ENCODE measurements at regions not wholly inside any gene's neighbourhood (a gene's known extent, or its start where the extent isn't known, plus 50 kb on each side); places are given as distances from the start of the nearest gene placed in this dataset.
"Not testable (repeated sequence)": the region's sequence is repeated elsewhere in the genome, so short reads cannot be mapped to it uniquely, and the experiment has no call there.

DNA sequence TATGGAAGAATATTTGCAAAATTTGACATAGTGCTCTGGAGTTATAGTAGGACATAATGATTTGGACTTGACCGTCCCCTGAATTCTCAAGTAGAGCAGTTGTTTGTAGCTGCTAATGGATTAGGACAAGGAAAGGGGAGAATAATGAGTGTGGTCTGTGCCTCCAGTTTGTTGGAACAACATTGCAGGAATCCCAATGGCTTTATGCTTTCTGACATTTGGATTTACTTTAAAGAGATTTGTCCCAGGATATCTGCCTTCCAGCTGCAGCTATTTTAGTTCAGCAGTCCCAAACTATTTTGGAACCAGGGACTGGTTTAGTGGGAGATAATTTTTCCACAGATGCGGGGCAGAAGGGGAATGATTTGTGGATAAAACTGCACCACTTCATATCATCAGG lies 648.2 kb downstream of the SLCO4C1 start:
- no peak for DNase-seq (ENCODE audit: low spot score)

DNA sequence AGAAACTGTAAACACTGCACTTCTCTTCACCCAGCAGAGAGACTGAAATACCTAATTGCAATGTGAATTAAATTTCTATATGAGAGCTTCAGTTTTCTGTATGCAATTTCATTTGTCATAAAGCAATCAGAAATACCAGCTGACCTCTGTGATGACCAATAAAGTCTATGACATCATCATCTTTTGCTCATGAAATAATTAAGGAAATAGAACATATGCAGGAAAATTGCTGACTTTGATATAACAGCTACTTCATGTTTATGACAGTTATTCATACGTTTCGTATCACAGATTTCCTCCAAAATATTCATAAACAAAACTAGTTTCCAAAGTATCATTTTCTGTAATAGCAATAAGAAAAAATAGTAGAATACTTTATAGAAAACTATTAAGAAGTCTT lies 652.3 kb downstream of the SLCO4C1 start:
- DNase-seq (ENCODE audit: low spot score): no peak

DNA sequence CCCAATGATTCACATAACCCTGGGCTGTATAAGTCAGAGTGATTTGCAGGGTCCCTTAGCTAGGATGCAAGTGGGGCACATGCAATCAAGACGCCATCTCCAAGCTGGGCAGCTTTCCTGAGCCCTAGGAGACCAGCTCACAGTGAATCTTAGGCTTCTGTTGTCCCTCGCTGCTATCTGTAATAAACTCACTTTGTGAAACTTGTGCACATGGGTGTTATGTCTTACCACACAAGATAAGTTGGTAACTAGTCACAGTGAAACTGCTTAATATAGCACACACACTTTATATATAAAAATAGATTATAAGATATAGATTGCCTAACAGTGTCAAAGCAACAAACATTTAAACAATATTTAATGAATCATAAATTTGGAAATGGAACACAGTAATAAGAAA lies 658.5 kb downstream of the SLCO4C1 start:
- DNase-seq (ENCODE audit: low spot score): no peak

DNA sequence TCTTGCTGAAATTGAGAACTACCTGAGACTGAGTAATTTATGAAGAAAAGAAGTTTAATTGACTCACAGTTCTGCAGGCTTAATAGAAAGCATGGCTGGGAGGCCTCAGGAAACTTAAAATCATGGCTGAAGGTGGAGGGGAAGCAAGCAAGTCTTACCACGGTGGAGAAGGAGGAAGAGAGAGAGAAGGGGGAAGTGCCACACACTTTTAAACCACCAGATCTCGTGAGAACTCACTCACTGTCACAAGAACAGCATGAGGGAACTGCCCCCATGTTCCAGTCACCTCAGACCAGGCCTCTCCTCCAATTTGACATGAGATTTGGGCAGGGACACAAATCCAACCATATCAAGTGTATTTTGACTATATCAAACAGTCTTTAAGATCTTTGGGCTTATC lies 668.3 kb downstream of the SLCO4C1 start:
- DNase-seq (ENCODE audit: low spot score): not testable (repeated sequence)

DNA sequence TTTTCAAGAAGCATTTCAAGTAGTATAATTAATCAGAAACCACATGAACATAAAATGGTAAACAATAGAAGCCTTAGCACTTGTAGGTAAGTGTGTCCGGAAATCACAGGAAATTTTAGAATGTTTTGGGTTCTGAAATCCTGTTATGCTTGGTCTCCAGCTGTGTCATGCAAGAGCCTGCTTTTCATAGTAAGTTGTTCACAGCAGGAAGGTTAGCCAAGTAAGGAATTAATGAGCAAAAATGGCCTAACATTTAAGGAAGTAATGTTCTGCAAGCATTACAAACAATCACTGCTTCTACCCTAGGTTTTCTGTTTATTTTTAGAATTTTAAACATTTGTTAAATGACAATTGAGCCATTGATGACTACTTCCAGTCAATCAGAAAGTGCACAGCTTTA lies 669.5 kb downstream of the SLCO4C1 start:
- no peak for DNase-seq (ENCODE audit: low spot score)

DNA sequence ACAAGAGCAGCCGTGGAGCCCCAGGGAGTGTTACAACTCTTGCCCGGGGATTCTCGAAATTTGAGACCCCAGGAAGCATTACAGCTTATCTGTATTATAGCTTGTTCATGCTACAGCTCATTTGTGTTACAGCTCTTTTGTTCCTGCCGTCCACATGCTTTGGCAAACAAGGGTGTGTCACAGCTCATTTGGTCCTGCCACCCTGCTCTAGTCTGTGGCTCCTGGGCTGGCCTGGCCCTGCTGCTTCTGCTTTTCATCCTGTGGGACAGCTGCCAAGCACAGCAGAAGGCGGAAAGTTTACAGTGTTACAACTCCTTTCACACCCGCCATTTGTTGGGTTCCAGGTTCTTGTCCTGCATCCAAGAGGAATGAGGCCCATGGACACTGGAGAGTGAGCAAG lies 685.0 kb downstream of the SLCO4C1 start:
- no peak for DNase-seq (ENCODE audit: low spot score)

DNA sequence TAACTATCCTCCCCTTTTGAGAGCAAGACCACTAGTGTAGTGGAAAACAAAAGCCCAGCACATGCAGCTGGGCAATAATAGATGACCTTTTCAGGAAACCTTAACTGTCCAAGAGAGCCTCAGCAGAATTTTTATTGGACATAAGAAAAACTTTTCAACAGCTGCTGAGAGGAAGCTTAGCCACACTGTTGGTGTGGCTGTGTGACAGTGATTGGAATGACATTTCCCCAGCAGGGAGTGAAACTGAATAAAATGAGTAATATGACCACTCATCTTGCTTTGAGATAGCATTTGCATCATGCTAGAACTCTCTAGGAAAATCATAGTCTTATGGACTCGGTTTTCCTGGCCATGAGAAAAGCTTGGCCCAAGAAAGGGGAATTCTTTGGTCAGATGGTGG lies 687.8 kb downstream of the SLCO4C1 start:
- no peak for DNase-seq (ENCODE audit: low spot score)

DNA sequence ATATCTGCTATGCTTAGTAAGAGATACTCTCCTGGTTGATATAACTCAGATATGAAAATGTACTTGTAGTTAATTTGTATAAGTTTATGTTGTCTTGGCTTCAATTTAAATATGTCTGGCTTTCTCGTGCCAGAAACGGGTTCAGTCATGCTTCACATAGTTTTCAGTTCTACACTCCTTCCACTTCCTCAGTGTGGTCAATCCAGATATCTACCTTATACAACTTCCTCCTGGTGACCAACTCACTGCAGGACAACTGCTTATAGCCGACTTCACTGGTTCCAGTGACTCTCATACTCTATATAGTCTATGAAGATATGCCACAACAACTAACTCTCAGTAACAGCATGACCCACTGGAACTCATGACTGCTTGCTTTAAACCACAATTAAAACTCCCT lies 690.4 kb downstream of the SLCO4C1 start:
- no peak for DNase-seq (ENCODE audit: low spot score)

DNA sequence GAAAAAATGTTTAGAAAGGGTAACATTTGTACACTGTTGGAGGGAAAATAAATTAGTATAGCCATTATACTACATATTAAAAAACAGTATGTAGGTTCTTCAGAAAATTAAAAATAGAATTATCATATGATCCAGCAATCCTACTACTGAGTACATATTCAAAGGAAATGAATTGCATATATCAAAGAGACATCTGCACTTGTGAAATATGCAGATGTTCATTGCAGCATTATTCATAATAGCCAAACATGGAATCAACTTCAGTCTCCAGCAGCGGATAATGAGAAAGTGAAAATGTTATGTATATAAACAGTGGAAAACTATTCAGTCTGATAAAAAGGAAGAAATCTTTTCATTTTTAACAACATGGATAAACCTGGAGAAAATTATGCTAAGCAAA lies 695.5 kb downstream of the SLCO4C1 start:
- no peak for DNase-seq (ENCODE audit: low spot score)

DNA sequence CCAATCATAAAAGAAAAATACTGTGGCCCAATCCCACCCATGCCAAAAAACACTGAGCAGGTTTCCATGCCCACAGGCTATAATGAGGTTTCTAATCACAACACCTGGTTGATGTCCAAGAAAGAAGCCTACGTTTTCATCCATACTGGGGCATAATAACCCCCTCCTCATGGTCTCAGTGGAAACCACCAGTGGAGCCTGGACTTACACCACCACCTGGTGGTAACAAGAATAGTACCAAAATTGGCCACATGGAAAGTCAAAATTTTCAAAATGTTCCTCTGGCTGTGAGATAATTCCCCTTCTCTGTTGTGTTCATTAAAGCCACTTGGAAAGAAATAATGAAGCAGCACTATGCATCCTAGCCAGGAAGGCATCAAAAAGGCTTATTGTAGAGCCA lies 687.3 kb upstream of the ST8SIA4 start:
- no peak for DNase-seq (ENCODE audit: low spot score)

DNA sequence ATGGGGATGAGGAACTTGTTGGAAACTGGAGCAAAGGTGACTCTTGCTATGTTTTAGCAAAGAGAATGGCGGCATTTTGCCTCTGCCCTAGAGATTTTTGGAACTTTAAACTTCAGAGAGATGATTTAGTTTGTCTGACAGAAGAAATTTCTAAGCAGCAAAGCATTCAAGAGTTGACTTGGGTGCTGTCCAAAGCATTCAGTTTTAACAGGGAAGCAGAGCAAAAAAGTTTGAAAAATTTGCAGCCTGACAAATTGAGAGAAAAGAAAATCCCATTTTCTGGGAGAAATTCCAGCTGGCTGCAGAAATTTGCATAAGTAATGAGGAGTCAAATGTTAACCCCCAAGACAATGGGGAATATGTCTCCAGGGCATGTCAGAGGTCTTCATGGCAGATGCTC lies 682.3 kb upstream of the ST8SIA4 start:
- no peak for DNase-seq (ENCODE audit: low spot score)

DNA sequence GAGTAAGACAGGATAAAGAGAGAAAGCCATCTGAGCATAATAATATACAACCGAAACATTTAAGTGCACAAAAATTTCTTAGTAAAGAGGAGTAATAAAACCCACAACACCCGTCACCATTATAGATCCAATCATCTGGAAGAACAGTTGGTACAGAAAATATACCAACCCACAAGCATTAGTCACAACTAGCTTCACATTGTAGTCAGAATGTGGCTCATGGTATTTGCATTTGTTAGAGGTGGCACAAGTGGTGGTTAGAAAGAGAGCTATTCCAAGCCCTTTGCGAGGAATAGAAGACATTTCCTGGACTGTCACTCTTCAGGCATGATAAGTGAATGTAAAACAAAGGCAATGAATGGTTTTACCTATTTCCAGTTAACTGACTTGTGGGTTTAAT lies 677.5 kb upstream of the ST8SIA4 start:
- DNase-seq (ENCODE audit: low spot score): no peak

DNA sequence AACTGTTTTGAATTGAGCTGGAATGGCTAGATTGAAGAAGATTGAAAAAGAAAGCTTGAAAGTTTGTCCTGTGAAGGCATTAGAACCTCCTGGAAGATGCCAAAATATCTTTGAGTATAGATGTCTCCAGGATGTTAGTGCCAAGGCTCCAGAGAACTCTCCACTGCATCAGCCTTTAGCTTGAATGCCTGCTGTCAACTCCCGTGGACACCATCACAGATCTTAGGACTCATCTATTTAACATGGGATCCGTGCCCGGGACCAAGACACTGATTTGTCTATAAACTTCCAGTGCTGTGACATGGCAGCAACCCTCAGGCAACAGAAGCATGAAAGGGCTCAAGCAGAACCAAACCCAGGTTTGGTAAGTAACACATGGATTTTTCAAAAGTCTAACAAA lies 670.9 kb upstream of the ST8SIA4 start:
- DNase-seq (ENCODE audit: low spot score): no peak

DNA sequence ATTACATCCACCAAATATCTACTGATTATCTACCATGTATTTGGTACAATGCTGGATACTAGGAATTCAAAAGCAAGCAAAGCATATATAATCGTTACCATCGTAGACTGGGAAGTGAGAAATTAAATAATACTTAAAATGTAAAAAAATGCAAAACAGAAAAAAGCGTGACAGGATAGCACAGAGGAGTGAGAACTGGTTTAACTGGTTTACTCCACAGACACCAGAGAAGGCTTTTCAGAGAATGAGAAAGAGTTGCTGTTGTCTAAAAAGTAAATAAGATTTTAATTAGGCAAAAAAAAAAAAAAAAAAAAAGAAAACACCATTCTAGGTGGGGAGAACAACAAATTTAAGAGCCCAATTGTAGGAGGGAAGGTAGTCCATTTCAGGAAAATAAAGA lies 657.9 kb upstream of the ST8SIA4 start:
- no peak for DNase-seq (ENCODE audit: low spot score)

DNA sequence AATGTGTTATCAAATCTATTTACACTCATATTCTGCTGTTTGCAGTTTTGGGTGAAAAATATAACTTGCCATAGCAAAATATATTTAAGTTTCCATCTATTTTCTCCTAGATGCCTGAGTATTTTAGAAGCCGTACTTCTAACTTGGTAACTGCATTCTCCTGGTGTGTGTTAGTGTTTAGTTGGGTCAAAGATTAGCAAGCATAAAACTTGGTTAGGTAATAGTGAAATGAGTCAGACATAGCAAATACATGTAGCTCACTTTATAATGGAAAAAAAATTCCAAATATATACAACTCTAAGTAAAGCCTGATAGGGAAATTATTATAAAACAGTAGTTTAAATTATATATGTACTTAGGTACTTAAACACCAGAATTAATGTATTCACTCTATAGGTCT lies 640.7 kb upstream of the ST8SIA4 start:
- DNase-seq (ENCODE audit: low spot score): no peak

DNA sequence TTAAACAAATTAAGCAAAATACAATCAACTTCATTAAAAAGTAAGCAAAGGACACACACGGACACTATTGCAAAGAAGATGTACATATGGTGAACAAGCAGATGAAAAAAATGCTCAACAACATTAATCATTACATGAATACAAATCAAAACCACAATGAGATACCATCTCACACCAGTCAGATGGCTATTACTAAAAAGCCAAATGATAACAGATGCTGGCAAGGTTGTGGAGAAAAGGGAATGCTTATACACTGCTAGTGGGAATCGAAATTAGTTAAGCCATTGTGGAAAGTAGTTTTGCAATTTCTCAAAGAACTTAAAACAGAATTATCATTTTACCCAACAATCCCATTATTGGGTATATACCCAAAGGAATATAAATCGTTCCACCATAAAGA lies 636.2 kb upstream of the ST8SIA4 start:
- DNase-seq (ENCODE audit: low spot score): no peak

DNA sequence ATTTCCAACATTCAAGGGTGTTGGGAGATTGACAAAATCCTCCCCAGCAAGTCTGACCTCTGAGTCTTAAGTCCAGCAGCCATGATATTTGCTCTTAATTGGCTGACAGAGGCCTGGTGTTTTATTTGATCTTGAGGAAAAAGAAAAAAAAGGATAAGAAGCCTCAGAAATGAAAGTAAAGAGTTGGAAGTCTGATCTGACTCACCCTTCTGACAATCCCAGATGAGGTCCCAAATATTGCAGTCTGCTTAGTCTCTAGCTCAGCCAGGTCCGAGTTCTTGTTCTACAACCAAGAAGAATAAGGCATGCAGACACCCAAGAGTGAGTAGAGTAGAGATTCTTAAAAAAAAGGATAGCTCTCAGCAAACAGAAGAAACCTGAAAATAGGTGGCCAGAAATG lies 632.5 kb upstream of the ST8SIA4 start:
- no peak for DNase-seq (ENCODE audit: low spot score)

DNA sequence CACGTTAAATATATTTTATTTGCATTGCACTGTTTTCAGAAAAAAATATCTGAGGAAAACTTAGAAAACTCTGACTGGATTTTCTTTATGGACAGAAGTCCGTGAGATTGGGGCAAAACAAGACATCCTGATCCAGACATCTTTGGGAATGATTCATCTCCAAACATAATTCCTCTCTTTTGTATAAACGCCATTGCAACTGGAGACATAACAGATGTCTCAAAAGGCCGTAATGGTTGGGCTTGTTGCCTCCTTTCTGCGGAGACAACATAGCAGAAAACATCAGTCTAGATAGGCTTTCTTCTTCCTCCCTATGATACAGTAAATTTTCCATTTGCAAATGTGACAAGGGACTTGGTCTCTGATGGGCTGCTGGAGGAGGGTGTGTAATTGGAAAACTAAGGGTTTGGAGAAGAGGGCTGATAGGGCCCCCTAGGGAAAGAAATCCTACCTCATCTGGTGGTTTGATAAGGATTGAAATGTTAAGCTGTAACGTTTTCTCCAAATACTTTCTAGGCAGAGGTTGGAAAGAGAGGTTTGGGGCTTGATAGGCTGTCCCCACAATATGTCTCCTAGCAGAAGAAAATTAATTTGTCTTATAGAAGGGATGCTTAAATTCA lies 631.5 kb upstream of the ST8SIA4 start:
- no peak for DNase-seq (ENCODE audit: low spot score)

DNA sequence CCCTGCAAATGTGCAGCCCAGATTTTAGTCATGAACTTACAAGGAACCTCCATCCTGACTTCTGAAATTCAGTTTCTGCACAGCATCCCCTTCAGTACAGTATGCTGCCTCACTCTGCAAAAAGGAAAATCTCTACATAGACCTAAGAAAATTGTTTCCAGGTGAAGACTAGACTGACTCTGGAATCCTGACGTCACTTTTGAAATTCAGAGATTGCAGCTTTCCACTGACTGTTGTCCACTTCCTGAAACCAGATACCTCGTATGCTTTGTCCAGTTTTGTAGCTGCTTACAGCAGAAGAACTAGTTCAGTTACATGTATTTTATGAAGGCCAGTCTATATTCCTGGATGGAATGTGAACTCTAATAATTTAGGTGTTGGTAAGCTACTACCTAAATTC lies 629.3 kb upstream of the ST8SIA4 start:
- no peak for DNase-seq (ENCODE audit: low spot score)

DNA sequence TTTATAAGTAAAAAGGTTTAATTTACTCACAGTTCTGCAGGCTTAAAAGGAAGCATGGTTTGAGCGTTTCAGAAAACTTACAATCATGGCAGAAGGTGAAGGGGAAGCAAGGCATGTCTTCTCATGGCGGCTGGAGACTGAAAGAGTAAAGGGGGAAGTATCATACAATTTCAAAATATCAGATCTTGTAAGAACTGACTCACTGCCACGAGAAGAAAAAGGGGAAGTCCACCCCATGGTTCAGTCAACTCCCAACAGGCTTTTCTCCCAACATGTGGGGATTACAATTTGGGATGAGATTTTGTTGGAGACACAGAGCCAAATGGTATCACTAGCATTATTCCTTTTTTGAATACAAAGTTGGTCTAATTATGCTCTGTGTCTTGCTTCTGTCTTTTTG lies 627.9 kb upstream of the ST8SIA4 start:
- DNase-seq (ENCODE audit: low spot score): no peak

DNA sequence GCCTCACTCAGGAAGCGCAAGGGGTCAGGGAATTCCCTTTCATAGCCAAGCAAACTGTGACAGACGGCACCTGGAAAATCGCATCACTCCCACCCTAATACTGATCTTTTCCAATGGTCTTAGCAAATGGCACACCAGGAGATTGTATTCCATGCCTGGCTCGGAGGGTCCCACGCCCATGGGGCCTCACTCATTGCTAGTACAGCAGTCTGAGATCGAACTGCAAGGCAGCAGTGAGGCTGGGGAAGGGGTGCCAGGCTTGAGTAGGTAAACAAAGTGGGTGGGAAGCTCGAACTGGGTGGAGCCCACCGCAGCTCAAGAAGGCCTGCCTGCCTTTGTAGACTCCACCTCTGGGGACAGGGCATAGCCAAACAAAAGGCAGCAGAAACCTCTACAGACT lies 626.0 kb upstream of the ST8SIA4 start:
- DNase-seq (ENCODE audit: low spot score): not testable (repeated sequence)

DNA sequence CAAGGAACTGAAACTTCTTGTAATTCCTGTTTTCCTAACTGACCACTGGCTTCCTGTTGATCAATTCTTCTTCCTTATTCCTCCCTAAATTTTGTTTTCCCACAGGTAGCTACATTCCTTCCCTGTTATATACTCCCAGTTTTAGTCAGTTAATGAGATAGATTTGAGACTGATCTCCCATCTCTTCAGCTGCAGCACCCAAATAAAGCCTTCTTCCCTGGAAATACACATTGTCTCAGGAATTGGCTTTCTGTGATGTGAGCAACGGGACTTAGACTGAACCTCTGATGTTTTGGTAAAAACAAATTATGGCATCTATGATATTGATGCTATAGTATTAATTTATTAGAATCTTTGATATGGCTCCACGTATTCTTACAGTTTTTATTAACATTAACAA lies 617.3 kb upstream of the ST8SIA4 start:
- no peak for DNase-seq (ENCODE audit: low spot score)

DNA sequence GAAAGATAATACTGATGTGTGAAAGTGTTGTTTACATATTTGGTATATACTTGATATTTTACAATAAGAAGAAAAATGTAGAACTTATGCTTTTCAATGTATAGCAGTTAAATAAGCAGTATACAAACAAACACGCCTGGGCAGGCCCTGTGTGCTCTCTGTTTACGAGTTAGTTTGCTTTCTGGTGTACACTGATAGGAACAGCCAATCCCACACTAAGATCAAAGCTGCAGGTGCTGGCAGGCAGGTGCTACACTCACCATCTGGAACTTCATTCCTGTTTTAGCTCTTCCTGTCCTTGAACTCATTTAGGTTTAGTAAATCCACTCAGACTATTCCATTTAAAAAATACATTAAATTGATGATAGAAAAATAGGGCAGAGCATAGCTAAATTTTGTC lies 614.7 kb upstream of the ST8SIA4 start:
- no peak for DNase-seq (ENCODE audit: low spot score)

DNA sequence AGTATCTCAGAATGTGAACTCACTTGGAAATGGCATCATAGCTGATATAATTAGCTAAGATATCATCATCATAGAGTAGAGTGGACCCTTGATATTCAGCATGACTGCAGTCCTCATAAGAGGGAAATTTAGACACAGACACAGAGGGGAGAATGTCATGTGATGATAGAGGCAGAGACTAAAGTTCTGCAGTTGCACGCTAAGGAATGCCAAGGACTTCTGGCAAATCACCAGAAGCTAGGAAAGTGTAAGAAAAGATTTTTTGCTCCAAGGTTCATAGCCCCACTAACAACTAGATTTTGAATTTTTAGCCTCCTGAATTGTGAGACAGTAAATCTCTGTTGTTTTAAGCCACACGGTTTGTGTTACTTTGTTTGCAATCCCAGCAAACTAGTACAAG lies 612.6 kb upstream of the ST8SIA4 start:
- no peak for DNase-seq (ENCODE audit: low spot score)
